ENCODE measurements at regions not wholly inside any gene's neighbourhood (a gene's known extent, or its start where the extent isn't known, plus 50 kb on each side); places are given as distances from the start of the nearest gene placed in this dataset.

GRCh38 chr21:38054334-38054733 is 138.1 kb upstream of the KCNJ6 start:
- H3K27ac ChIP-seq (replicated peaks): no peak overlapping the region
- DNase-seq: no peak
- intact Hi-C loops (cut with micrococcal nuclease): no loop called here

GRCh38 chr21:38056481-38056880 is 140.2 kb upstream of the KCNJ6 start:
- TF ChIP-seq CTCF (IDR thresholded peaks at IDR 0.05; ENCODE audit: borderline replicate concordance): no peak

More at GRCh38 chr21:38054334-38054733, 138.1 kb upstream of the KCNJ6 start:
- H3K27me3 ChIP-seq (ENCODE audit: low read depth): no peaks in the 10 kb centered on the region
- no peaks in the 10 kb centered on the region for H3K36me3 ChIP-seq
- no peak for TF ChIP-seq CTCF (IDR thresholded peaks at IDR 0.05; ENCODE audit: borderline replicate concordance)
- H3K4me1 ChIP-seq: no peaks in the 10 kb centered on the region
- H3K9me3 ChIP-seq (replicated peaks): no peaks in the 10 kb centered on the region
- no peak overlapping the region for H3K4me3 ChIP-seq

GRCh38 chr21:38057626-38058025 is 141.4 kb upstream of the KCNJ6 start:
- intact Hi-C loops (cut with micrococcal nuclease): no loop called here
- Histone ChIP-seq H3K4me3 (no peak overlapping the region), H3K36me3 (no peaks in the 10 kb centered on the region), H3K9me3 (replicated peaks) (no peaks in the 10 kb centered on the region), H3K27me3 (ENCODE audit: low read depth) (no peaks in the 10 kb centered on the region), H3K4me1 (no peaks in the 10 kb centered on the region), H3K27ac (replicated peaks) (no peak overlapping the region)
- no peak for DNase-seq
- no peak for TF ChIP-seq CTCF (IDR thresholded peaks at IDR 0.05; ENCODE audit: borderline replicate concordance)

More at GRCh38 chr21:38056481-38056880, 140.2 kb upstream of the KCNJ6 start:
- Histone ChIP-seq H3K27me3 (ENCODE audit: low read depth) (no peaks in the 10 kb centered on the region), H3K27ac (replicated peaks) (no peak overlapping the region), H3K9me3 (replicated peaks) (no peaks in the 10 kb centered on the region), H3K4me1 (no peaks in the 10 kb centered on the region), H3K36me3 (no peaks in the 10 kb centered on the region), H3K4me3 (no peak overlapping the region)
- intact Hi-C loops (cut with micrococcal nuclease): no loop called here
- no peak for DNase-seq

- no peak for TF ChIP-seq CTCF (IDR thresholded peaks at IDR 0.05; ENCODE audit: borderline replicate concordance)
Observed at GRCh38 chr21:38060533-38060932, 144.3 kb upstream of the KCNJ6 start.

GRCh38 chr21:38067086-38067739 is 151.0 kb upstream of the KCNJ6 start:
- Histone ChIP-seq H3K4me3 (no peak overlapping the region), H3K27ac (replicated peaks) (no peak overlapping the region), H3K4me1 (no peaks in the 10 kb centered on the region), H3K9me3 (replicated peaks) (no peaks in the 10 kb centered on the region), H3K27me3 (ENCODE audit: low read depth) (peaks cover 29% of the 10 kb centered on the region), H3K36me3 (no peaks in the 10 kb centered on the region)
- DNase-seq: no peak
- intact Hi-C loops (cut with micrococcal nuclease): no loop called here
- TF ChIP-seq CTCF (IDR thresholded peaks at IDR 0.05; ENCODE audit: borderline replicate concordance): no peak

More at GRCh38 chr21:38060533-38060932, 144.3 kb upstream of the KCNJ6 start:
- Histone ChIP-seq H3K4me1 (no peaks in the 10 kb centered on the region), H3K27ac (replicated peaks) (no peak overlapping the region), H3K9me3 (replicated peaks) (no peaks in the 10 kb centered on the region), H3K36me3 (no peaks in the 10 kb centered on the region), H3K4me3 (no peak overlapping the region), H3K27me3 (ENCODE audit: low read depth) (no peaks in the 10 kb centered on the region)
- intact Hi-C loops (cut with micrococcal nuclease): no loop called here
- DNase-seq: no peak

All from left ventricle myocardium inferior (tissue), 1 donor.